Tongue (tissue), 1 donor: ENCODE measurements at regions not wholly inside any gene's neighbourhood (a gene's known extent, or its start where the extent isn't known, plus 50 kb on each side); places are given as distances from the start of the nearest gene placed in this dataset.
"Not testable (repeated sequence)": the region's sequence is repeated elsewhere in the genome, so short reads cannot be mapped to it uniquely, and the experiment has no call there.

ENCODE experiments used
- DNase-seq: peaks from one replicate; pipeline ENCODE4 v3.0.0-alpha.2; 2015

- peak; percentile 3 for DNase-seq
Measured at GRCh38 chr6:99668036-99668705, 61.5 kb downstream of the PRDM13 start.

- no peak for DNase-seq
Measured at GRCh38 chr6:99689916-99690685, 83.5 kb downstream of the PRDM13 start.

- not testable (repeated sequence) for DNase-seq
Measured at GRCh38 chr6:99702287-99702686, 95.7 kb downstream of the PRDM13 start.

GRCh38 chr6:99709062-99709461, 102.4 kb downstream of the PRDM13 start:
- no peak for DNase-seq

- DNase-seq = no peak
Measured at GRCh38 chr6:99711302-99711701, 104.7 kb downstream of the PRDM13 start.

- no peak for DNase-seq
Measured at GRCh38 chr6:99711925-99712324, 105.3 kb downstream of the PRDM13 start.

GRCh38 chr6:99712519-99712918, 105.9 kb downstream of the PRDM13 start:
- no peak for DNase-seq

- not testable (repeated sequence) for DNase-seq
Measured at GRCh38 chr6:99722043-99722442, 115.4 kb downstream of the PRDM13 start.

- DNase-seq = not testable (repeated sequence)
Measured at GRCh38 chr6:99730237-99730636, 123.6 kb downstream of the PRDM13 start.

GRCh38 chr6:99736302-99736701, 129.7 kb downstream of the PRDM13 start:
- DNase-seq = no peak

GRCh38 chr6:99739526-99739925, 132.9 kb downstream of the PRDM13 start:
- peak; percentile 45 for DNase-seq

- DNase-seq = no peak
Measured at GRCh38 chr6:99741092-99741491, 134.5 kb downstream of the PRDM13 start.

GRCh38 chr6:99743647-99744046, 137.0 kb downstream of the PRDM13 start:
- no peak for DNase-seq

GRCh38 chr6:99745651-99746050, 139.0 kb downstream of the PRDM13 start:
- no peak for DNase-seq

GRCh38 chr6:99746261-99746895, 139.7 kb downstream of the PRDM13 start:
- peak; percentile 84 for DNase-seq

- no peak for DNase-seq
Measured at GRCh38 chr6:99761711-99762110, 155.1 kb downstream of the PRDM13 start.

- DNase-seq = no peak
Measured at GRCh38 chr6:99768166-99768565, 161.5 kb downstream of the PRDM13 start.

- no peak for DNase-seq
Measured at GRCh38 chr6:99779631-99780555, 173.3 kb downstream of the PRDM13 start.

- no peak for DNase-seq
Measured at GRCh38 chr6:99780556-99780885, 173.9 kb downstream of the PRDM13 start.

GRCh38 chr6:99789767-99790166, 183.1 kb downstream of the PRDM13 start:
- no peak for DNase-seq

- no peak for DNase-seq
Measured at GRCh38 chr6:99790679-99791078, 184.0 kb downstream of the PRDM13 start.

GRCh38 chr6:99801805-99802204, 192.2 kb downstream of the MCHR2 start:
- DNase-seq = no peak
